Vagina (tissue), 2 donors: ENCODE measurements at regions not wholly inside any gene's neighbourhood (a gene's known extent, or its start where the extent isn't known, plus 50 kb on each side); places are given as distances from the start of the nearest gene placed in this dataset.
"Not testable (repeated sequence)": the region's sequence is repeated elsewhere in the genome, so short reads cannot be mapped to it uniquely, and the experiment has no call there.

Experiments
- DNase-seq, 2 donors: peaks; one replicate each; pipeline ENCODE4 v3.0.0-alpha.2; 2017; ENCODE audit errors: extremely low spot score in 2 of 2
- H3K27ac ChIP-seq: fragments of 200-600 bp; sonication (generic); one replicate; pipeline ENCODE4 v1.5.1; 2019
- H3K27me3 ChIP-seq: fragments of 200-600 bp; sonication (generic); one replicate; pipeline ENCODE4 v1.5.1; 2019
- H3K36me3 ChIP-seq, 2 donors: fragments of 200-600 bp; sonication (generic); one replicate each; pipeline ENCODE4 v1.5.1; 2017 to 2019
- H3K4me1 ChIP-seq: fragments of 200-600 bp; sonication (generic); one replicate; pipeline ENCODE4 v1.5.1; 2019
- H3K4me3 ChIP-seq, 2 donors: fragments of 200-600 bp; sonication (generic); 1 replicate in 1 of 2; 2 replicates in 1 of 2; pipeline ENCODE4 v1.5.1; 2016 to 2019
- H3K9me3 ChIP-seq: fragments of 200-600 bp; sonication (generic); one replicate; pipeline ENCODE4 v1.5.1; 2019
- POLR2A ChIP-seq, 2 donors: fragments of 450-650 bp; IDR thresholded peaks; one replicate each; pipeline ENCODE4 v1.6.1; 2017; ENCODE audit warnings: antibody characterized with exemption in 2 of 2, mild to moderate bottlenecking in 2 of 2, moderate library complexity in 2 of 2
- POLR2AphosphoS5 ChIP-seq, 2 donors: sonication (generic); formaldehyde crosslinking; IDR thresholded peaks; one replicate each; pipeline ENCODE4 v1.9.0; 2017; ENCODE audit warnings: antibody characterized with exemption in 2 of 2, mild to moderate bottlenecking in 2 of 2, low read depth in 1 of 2; ENCODE audit not compliant: insufficient read depth in 1 of 2
- intact Hi-C: fragments of 100-400 bp; cut with DNase I; formaldehyde crosslinking; loops from one replicate; pipeline ENCODE4 v1.15.1; 2023
- TF ChIP-seq, protein P1 (sequence below), 3 experiments: fragments of 450-650 bp in 2 of 3; fragments of 200-600 bp in 1 of 3; sonication (generic) in 1 of 3; IDR thresholded peaks; one replicate each; pipeline ENCODE4 v1.5.1; 2017 to 2019; ENCODE audit warnings: antibody characterized with exemption in 3 of 3, mild to moderate bottlenecking in 2 of 3, moderate library complexity in 2 of 3

- intact Hi-C loops = no loop called here
- no peaks in the 10 kb centered on the region for H3K9me3 ChIP-seq
- no peak for DNase-seq
- no peak overlapping the region for H3K4me3 ChIP-seq
- no peaks in the 10 kb centered on the region for H3K4me1 ChIP-seq
- no peak overlapping the region for H3K27ac ChIP-seq
- TF ChIP-seq POLR2A (IDR thresholded peaks at IDR 0.05) = no peak
- TF ChIP-seq, protein P1, sequence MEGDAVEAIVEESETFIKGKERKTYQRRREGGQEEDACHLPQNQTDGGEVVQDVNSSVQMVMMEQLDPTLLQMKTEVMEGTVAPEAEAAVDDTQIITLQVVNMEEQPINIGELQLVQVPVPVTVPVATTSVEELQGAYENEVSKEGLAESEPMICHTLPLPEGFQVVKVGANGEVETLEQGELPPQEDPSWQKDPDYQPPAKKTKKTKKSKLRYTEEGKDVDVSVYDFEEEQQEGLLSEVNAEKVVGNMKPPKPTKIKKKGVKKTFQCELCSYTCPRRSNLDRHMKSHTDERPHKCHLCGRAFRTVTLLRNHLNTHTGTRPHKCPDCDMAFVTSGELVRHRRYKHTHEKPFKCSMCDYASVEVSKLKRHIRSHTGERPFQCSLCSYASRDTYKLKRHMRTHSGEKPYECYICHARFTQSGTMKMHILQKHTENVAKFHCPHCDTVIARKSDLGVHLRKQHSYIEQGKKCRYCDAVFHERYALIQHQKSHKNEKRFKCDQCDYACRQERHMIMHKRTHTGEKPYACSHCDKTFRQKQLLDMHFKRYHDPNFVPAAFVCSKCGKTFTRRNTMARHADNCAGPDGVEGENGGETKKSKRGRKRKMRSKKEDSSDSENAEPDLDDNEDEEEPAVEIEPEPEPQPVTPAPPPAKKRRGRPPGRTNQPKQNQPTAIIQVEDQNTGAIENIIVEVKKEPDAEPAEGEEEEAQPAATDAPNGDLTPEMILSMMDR (IDR thresholded peaks at IDR 0.05) = no peak
- TF ChIP-seq POLR2AphosphoS5 (IDR thresholded peaks at IDR 0.05; ENCODE audit: insufficient read depth in 1 of 2, low read depth in 1 of 2) = no peak
- no peaks in the 10 kb centered on the region for H3K36me3 ChIP-seq
- H3K27me3 ChIP-seq = no peaks in the 10 kb centered on the region
These were observed 470.7 kb downstream of the ZNF536 start for GRCh38 chr19:30842926-30843325.

DNA sequence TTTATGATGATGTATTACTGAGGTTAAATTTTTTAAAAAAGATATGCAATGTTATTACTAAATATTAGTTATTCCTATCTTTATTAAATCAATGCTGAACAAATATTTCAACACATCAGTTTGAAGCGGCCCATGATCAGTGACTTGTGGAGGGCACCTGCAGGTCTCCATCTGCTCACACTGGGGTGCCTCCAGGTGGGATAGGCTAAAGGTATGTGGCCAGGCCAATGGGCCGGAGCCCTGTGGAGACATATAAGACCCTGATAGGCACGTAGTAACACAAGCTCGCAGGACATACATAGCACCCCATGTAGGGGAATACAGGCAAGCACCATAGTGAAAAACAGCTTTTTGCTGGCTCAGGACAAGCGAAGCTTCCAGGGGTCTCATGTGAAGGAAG lies 469.8 kb downstream of the ZNF536 start:
- no peak for DNase-seq
- Histone ChIP-seq H3K36me3 (no peaks in the 10 kb centered on the region), H3K27me3 (no peaks in the 10 kb centered on the region), H3K27ac (no peak overlapping the region), H3K4me1 (no peaks in the 10 kb centered on the region), H3K9me3 (no peaks in the 10 kb centered on the region), H3K4me3 (no peak overlapping the region)
- intact Hi-C loops = no loop called here
- TF ChIP-seq POLR2AphosphoS5 (IDR thresholded peaks at IDR 0.05; ENCODE audit: insufficient read depth in 1 of 2, low read depth in 1 of 2) = no peak
- TF ChIP-seq, protein P1 (IDR thresholded peaks at IDR 0.05) = no peak
- no peak for TF ChIP-seq POLR2A (IDR thresholded peaks at IDR 0.05)

GRCh38 chr19:30830875-30831274 lies 458.7 kb downstream of the ZNF536 start:
- TF ChIP-seq POLR2A (IDR thresholded peaks at IDR 0.05) = no peak
- no peak overlapping the region for H3K27ac ChIP-seq
- no peak for DNase-seq
- no peak overlapping the region for H3K4me3 ChIP-seq
- no peaks in the 10 kb centered on the region for H3K9me3 ChIP-seq
- no peaks in the 10 kb centered on the region for H3K36me3 ChIP-seq
- intact Hi-C loops = no loop called here
- no peaks in the 10 kb centered on the region for H3K4me1 ChIP-seq
- no peaks in the 10 kb centered on the region for H3K27me3 ChIP-seq

DNA sequence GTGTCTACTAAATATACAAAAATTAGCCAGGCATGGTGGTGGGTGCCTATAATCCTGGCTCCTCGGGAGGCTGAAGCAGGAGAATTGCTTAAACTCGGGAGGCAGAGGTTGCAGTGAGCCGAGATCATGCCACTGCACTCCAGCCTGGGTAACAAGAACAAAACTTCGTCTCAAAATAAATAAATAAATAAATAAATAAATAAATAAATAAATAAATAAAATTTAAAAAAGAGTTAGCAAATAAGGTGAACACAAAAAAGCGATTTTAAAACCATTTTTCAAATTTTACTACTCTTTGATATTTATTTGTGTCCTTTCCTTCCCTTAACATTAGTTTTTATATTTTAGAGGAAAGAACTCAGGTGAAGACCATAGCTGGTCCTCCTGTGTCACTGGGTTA lies 453.3 kb downstream of the ZNF536 start:
- H3K27me3 ChIP-seq, H3K36me3 ChIP-seq, H3K4me1 ChIP-seq, H3K27ac ChIP-seq, H3K9me3 ChIP-seq, DNase-seq, H3K4me3 ChIP-seq, intact Hi-C loops: not testable (repeated sequence)

GRCh38 chr19:30824809-30825208 lies 452.6 kb downstream of the ZNF536 start:
- H3K27ac ChIP-seq = no peak overlapping the region
- H3K4me3 ChIP-seq = no peak overlapping the region
- DNase-seq = no peak
- intact Hi-C loops = no loop called here
- H3K9me3 ChIP-seq = no peaks in the 10 kb centered on the region
- no peaks in the 10 kb centered on the region for H3K27me3 ChIP-seq
- no peak for TF ChIP-seq POLR2AphosphoS5 (IDR thresholded peaks at IDR 0.05; ENCODE audit: insufficient read depth in 1 of 2, low read depth in 1 of 2)
- no peak for TF ChIP-seq POLR2A (IDR thresholded peaks at IDR 0.05)
- TF ChIP-seq, protein P1 (IDR thresholded peaks at IDR 0.05) = no peak
- H3K36me3 ChIP-seq = no peaks in the 10 kb centered on the region
- no peaks in the 10 kb centered on the region for H3K4me1 ChIP-seq

- no peak for DNase-seq
- no peaks in the 10 kb centered on the region for H3K36me3 ChIP-seq
- H3K4me1 ChIP-seq = no peaks in the 10 kb centered on the region
- no peaks in the 10 kb centered on the region for H3K27me3 ChIP-seq
- no peak overlapping the region for H3K4me3 ChIP-seq
- no peaks in the 10 kb centered on the region for H3K9me3 ChIP-seq
- TF ChIP-seq POLR2AphosphoS5 (IDR thresholded peaks at IDR 0.05; ENCODE audit: insufficient read depth in 1 of 2, low read depth in 1 of 2) = no peak
- TF ChIP-seq POLR2A (IDR thresholded peaks at IDR 0.05) = no peak
- TF ChIP-seq, protein P1 (IDR thresholded peaks at IDR 0.05) = no peak
- intact Hi-C loops = no loop called here
- no peak overlapping the region for H3K27ac ChIP-seq
These were observed 445.9 kb downstream of the ZNF536 start for GRCh38 chr19:30817965-30818567.
